H9 (cell line): ENCODE measurements at regions not wholly inside any gene's neighbourhood (a gene's known extent, or its start where the extent isn't known, plus 50 kb on each side); places are given as distances from the start of the nearest gene placed in this dataset.

ENCODE experiments used
- DNase-seq: peaks from one replicate; pipeline ENCODE4 v3.0.0-alpha.2; 2017
- H2AFZ ChIP-seq: one replicate; pipeline ENCODE4 v1.6.1; 2013; ENCODE audit warnings: mild to moderate bottlenecking, low read length, control low read depth, moderate library complexity
- H2AK5ac ChIP-seq: 2 replicates; pipeline ENCODE4 v1.6.1; 2013; ENCODE audit warnings: low read length, control low read depth, mixed read lengths; ENCODE audit not compliant: insufficient read length
- H2BK120ac ChIP-seq: one replicate; pipeline ENCODE4 v1.6.1; 2013; ENCODE audit warnings: low read depth, mild to moderate bottlenecking, low read length, control low read depth, inconsistent platforms; ENCODE audit not compliant: poor library complexity, severe bottlenecking
- H2BK12ac ChIP-seq: 2 replicates; pipeline ENCODE4 v1.6.1; 2013; ENCODE audit warnings: low read length, control low read depth, mixed read lengths, low read depth; ENCODE audit not compliant: insufficient read length
- H2BK15ac ChIP-seq: 2 replicates; pipeline ENCODE4 v1.6.1; 2013; ENCODE audit warnings: low read depth, low read length, control low read depth
- H2BK20ac ChIP-seq: one replicate; pipeline ENCODE4 v1.6.1; 2013; ENCODE audit warnings: low read depth, mild to moderate bottlenecking, low read length, control low read depth, inconsistent platforms; ENCODE audit not compliant: poor library complexity, severe bottlenecking
- H2BK5ac ChIP-seq: 2 replicates; pipeline ENCODE4 v1.6.1; 2013; ENCODE audit warnings: low read length, control low read depth, mixed read lengths; ENCODE audit not compliant: insufficient read length
- H3K14ac ChIP-seq: 2 replicates; pipeline ENCODE4 v1.6.1; 2013; ENCODE audit warnings: low read length, control low read depth; ENCODE audit not compliant: insufficient read depth
- H3K18ac ChIP-seq: 2 replicates; pipeline ENCODE4 v1.6.1; 2013; ENCODE audit warnings: low read depth, mild to moderate bottlenecking, mixed read lengths, low read length, control low read depth; ENCODE audit not compliant: insufficient read length
- H3K23ac ChIP-seq: 2 replicates; pipeline ENCODE4 v1.6.1; 2013; ENCODE audit warnings: low read length, control low read depth, mixed read lengths, low read depth; ENCODE audit not compliant: insufficient read length
- H3K23me2 ChIP-seq: 2 replicates; pipeline ENCODE4 v1.6.1; 2013; ENCODE audit warnings: low read depth, mild to moderate bottlenecking, mixed read lengths, low read length, control low read depth; ENCODE audit not compliant: insufficient read length, poor library complexity, severe bottlenecking
- H3K27ac ChIP-seq: 2 replicates; pipeline ENCODE4 v1.5.1; 2013; ENCODE audit warnings: low read length, control low read depth, mixed read lengths, low read depth; ENCODE audit not compliant: insufficient read length
- H3K27me3 ChIP-seq: 2 replicates; pipeline ENCODE4 v1.6.1; 2013; ENCODE audit warnings: low read length, control low read depth, inconsistent platforms; ENCODE audit not compliant: insufficient read depth
- H3K4ac ChIP-seq: 2 replicates; pipeline ENCODE4 v1.6.1; 2013; ENCODE audit warnings: low read depth, mild to moderate bottlenecking, control low read depth, inconsistent platforms, low read length, moderate library complexity
- H3K4me1 ChIP-seq: 2 replicates; pipeline ENCODE4 v1.6.1; 2013; ENCODE audit warnings: low read length, control low read depth, inconsistent platforms; ENCODE audit not compliant: insufficient read depth
- H3K4me2 ChIP-seq: 2 replicates; pipeline ENCODE4 v1.6.1; 2013; ENCODE audit warnings: low read length, control low read depth, mixed read lengths; ENCODE audit not compliant: insufficient read length, insufficient read depth
- H3K56ac ChIP-seq: 2 replicates; pipeline ENCODE4 v1.6.1; 2013; ENCODE audit warnings: low read depth, mild to moderate bottlenecking, mixed read lengths, low read length, control low read depth; ENCODE audit not compliant: insufficient read length
- H3K79me1 ChIP-seq: 2 replicates; pipeline ENCODE4 v1.6.1; 2013; ENCODE audit warnings: low read depth, mild to moderate bottlenecking, moderate library complexity, low read length, control low read depth, inconsistent platforms; ENCODE audit not compliant: insufficient read depth, poor library complexity, severe bottlenecking
- H3K79me2 ChIP-seq: 2 replicates; pipeline ENCODE4 v1.6.1; 2013; ENCODE audit warnings: low read length, control low read depth, inconsistent platforms; ENCODE audit not compliant: insufficient read depth
- H3K9ac ChIP-seq: 2 replicates; pipeline ENCODE4 v1.6.1; 2013; ENCODE audit warnings: low read length, control low read depth, mixed read lengths; ENCODE audit not compliant: insufficient read length; ENCODE audit errors: extremely low read depth
- H3K9me3 ChIP-seq: one replicate; pipeline ENCODE4 v1.6.1; 2013; ENCODE audit warnings: low read depth, low read length, inconsistent platforms; ENCODE audit not compliant: control insufficient read depth
- H3T11ph ChIP-seq: one replicate; pipeline ENCODE4 v1.6.1; 2013; ENCODE audit warnings: mild to moderate bottlenecking, low read length, control low read depth, inconsistent platforms
- H4K20me1 ChIP-seq: one replicate; pipeline ENCODE4 v1.6.1; 2013; ENCODE audit not compliant: control insufficient read depth, insufficient read length, insufficient read depth
- H4K5ac ChIP-seq: 2 replicates; pipeline ENCODE4 v1.6.1; 2013; ENCODE audit warnings: low read depth, mild to moderate bottlenecking, mixed read lengths, low read length, control low read depth; ENCODE audit not compliant: insufficient read length
- H4K8ac ChIP-seq: replicated peaks from 2 replicates; pipeline ENCODE4 v1.6.1; 2013; ENCODE audit warnings: low read length, control low read depth, mixed read lengths, low read depth; ENCODE audit not compliant: insufficient read length
- H4K91ac ChIP-seq: 2 replicates; pipeline ENCODE4 v1.6.1; 2013; ENCODE audit warnings: low read depth, mild to moderate bottlenecking, moderate library complexity, mixed read lengths, low read length, control low read depth; ENCODE audit not compliant: insufficient read length
- H3K27ac Mint-ChIP-seq, 3 experiments: 2 replicates in 2 of 3; 3 replicates in 1 of 3; pipeline ENCODE4 v1.8.0; 2020 to 2021; ENCODE audit warnings: mixed read lengths in 3 of 3, mild to moderate bottlenecking in 1 of 3, moderate library complexity in 1 of 3
- H3K27me3 Mint-ChIP-seq: 2 replicates; pipeline ENCODE4 v1.8.0; 2021; ENCODE audit warnings: low read depth, mild to moderate bottlenecking, moderate library complexity, mixed read lengths
- H3K36me3 Mint-ChIP-seq, 3 experiments: 2 replicates in 2 of 3; 3 replicates in 1 of 3; pipeline ENCODE4 v1.8.0; 2020 to 2021; ENCODE audit warnings: low read depth in 3 of 3, mixed read lengths in 3 of 3; ENCODE audit not compliant: insufficient read depth in 1 of 3
- H3K4me1 Mint-ChIP-seq, 2 experiments: 2 replicates each; pipeline ENCODE4 v1.8.0; 2020; ENCODE audit warnings: mixed read lengths in 2 of 2
- H3K4me3 Mint-ChIP-seq, 2 experiments: 2 replicates in 1 of 2; 3 replicates in 1 of 2; pipeline ENCODE4 v1.8.0; 2020 to 2021; ENCODE audit warnings: mild to moderate bottlenecking in 2 of 2, mixed read lengths in 2 of 2, moderate library complexity in 1 of 2
- H3K9me3 Mint-ChIP-seq, 2 experiments: 2 replicates in 1 of 2; 3 replicates in 1 of 2; pipeline ENCODE4 v1.8.0; 2020; ENCODE audit warnings: mild to moderate bottlenecking in 2 of 2, mixed read lengths in 2 of 2, moderate library complexity in 1 of 2
- WGBS: extraction: QIAGEN DNeasy Blood & Tissue Kit; methylation state at CpG from one replicate; pipeline ENCODE4 v1.1.7; 2013; ENCODE audit warnings: missing lambda C conversion rate, low lambda C conversion rate, mixed read lengths; ENCODE audit not compliant: insufficient read length; ENCODE audit errors: extremely low coverage; 5-methylcytosine and 5-hydroxymethylcytosine counted together
- TF ChIP-seq, protein P1 (sequence below): fragments of 200-600 bp; sonication (generic); conservative IDR thresholded peaks from 3 replicates; pipeline ENCODE4 v1.8.0; 2021; ENCODE audit warnings: antibody characterized with exemption, mild to moderate bottlenecking

DNA sequence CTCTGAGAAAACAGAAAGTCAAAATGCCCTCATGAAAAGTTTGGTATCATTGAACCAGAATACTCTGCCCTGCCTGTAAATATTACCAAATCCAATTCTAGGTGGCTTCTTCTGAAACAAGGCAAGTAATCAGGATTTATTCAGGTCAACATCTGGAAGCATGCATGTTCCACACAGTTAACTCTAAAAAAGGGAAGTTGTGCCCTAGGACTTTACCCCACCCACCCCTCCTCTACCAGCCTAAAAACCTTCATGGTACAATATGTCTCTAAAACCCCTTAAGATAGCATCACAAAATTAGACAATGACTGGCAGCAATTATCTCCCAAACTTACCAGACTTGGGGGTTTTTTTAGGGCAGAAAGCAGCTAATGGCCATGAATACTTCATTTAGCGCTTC lies 414.8 kb upstream of the SLC30A5 start:
- no peaks in the 10 kb centered on the region for H3K79me1 ChIP-seq
- no peak overlapping the region for H3K14ac ChIP-seq
- H3K27ac ChIP-seq, result no peak overlapping the region
- H4K91ac ChIP-seq, result no peak overlapping the region
- no peak overlapping the region for H2BK12ac ChIP-seq
- WGBS, result no CpG with 5 or more reads among the region's 1 CpG
- H3K4me2 ChIP-seq, result no peak overlapping the region
- H3K79me2 ChIP-seq, result no peaks in the 10 kb centered on the region
- no peak overlapping the region for H4K5ac ChIP-seq
- no peak overlapping the region for H2BK15ac ChIP-seq
- H3K56ac ChIP-seq, result no peak overlapping the region
- DNase-seq, result no peak
- no peak overlapping the region for H3K9ac ChIP-seq
- H2BK120ac ChIP-seq, result no peak overlapping the region
- no peaks in the 10 kb centered on the region for H4K20me1 ChIP-seq
- Mint-ChIP-seq H3K27me3 (peaks cover 1% of the 10 kb centered on the region; the same call in 1 of the 2 replicates), H3K4me1 (peaks cover 8 to 12% of the 10 kb centered on the region in 2 experiments), H3K36me3 (no peaks in the 10 kb centered on the region; a peak in 1 of 7 replicates), H3K4me3 (no peak overlapping the region), H3K9me3 (peaks cover 0 to 3% of the 10 kb centered on the region in 2 experiments; a peak in 1 of 5 replicates), H3K27ac (no peak overlapping the region)
- H3K27me3 ChIP-seq, result no peaks in the 10 kb centered on the region
- H3K4ac ChIP-seq, result no peak overlapping the region
- no peak overlapping the region for H4K8ac ChIP-seq
- no peak overlapping the region for H2AFZ ChIP-seq
- TF ChIP-seq, protein P1, sequence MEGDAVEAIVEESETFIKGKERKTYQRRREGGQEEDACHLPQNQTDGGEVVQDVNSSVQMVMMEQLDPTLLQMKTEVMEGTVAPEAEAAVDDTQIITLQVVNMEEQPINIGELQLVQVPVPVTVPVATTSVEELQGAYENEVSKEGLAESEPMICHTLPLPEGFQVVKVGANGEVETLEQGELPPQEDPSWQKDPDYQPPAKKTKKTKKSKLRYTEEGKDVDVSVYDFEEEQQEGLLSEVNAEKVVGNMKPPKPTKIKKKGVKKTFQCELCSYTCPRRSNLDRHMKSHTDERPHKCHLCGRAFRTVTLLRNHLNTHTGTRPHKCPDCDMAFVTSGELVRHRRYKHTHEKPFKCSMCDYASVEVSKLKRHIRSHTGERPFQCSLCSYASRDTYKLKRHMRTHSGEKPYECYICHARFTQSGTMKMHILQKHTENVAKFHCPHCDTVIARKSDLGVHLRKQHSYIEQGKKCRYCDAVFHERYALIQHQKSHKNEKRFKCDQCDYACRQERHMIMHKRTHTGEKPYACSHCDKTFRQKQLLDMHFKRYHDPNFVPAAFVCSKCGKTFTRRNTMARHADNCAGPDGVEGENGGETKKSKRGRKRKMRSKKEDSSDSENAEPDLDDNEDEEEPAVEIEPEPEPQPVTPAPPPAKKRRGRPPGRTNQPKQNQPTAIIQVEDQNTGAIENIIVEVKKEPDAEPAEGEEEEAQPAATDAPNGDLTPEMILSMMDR, result no peak
- H3K4me1 ChIP-seq, result peaks cover 7% of the 10 kb centered on the region; the same call in 1 of the 2 replicates
- no peak overlapping the region for H3K23ac ChIP-seq
- no peak overlapping the region for H2AK5ac ChIP-seq
- no peak overlapping the region for H3K18ac ChIP-seq
- no peaks in the 10 kb centered on the region for H3K9me3 ChIP-seq
- no peak overlapping the region for H3T11ph ChIP-seq
- no peaks in the 10 kb centered on the region for H3K23me2 ChIP-seq
- H2BK20ac ChIP-seq, result no peak overlapping the region
- H2BK5ac ChIP-seq, result no peak overlapping the region
